ENCODE measurements at regions not wholly inside any gene's neighbourhood (a gene's known extent, or its start where the extent isn't known, plus 50 kb on each side); places are given as distances from the start of the nearest gene placed in this dataset.

DNA sequence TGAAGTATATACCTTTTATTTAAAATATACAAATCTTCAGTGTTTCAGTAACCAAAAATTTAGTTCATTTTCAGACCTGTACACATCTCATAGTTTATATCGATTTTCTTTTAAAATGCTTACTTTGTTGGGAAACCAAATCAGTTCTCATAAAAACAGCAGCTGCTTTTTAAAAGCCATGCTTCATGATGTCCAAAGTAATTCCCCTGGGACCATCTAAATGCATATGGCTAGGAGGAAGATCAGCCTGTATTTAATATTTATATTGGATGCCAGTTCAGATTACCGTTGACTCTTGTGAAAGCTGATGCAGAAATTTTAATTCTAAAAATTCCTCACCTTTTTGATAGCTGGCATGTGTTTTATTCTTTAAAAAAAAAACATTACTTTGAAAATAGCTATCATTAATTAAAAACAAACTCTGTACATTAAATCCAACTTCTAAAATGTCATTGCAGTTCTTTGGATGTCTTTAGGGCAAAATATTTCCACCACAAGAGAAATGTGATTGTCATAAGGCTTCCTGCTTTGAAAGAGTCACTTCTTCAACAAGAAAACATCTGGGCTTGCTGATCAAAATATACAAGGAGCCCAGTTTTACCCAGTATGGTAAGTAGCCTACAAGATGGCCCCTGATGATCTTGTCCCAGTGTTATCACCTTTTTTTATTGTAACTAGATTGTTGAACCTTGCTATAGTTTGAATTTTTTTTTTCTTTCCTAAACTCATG is 1242.9 kb upstream of the CDH6 start (continued):
- no peak for TF ChIP-seq SIX5 (IDR thresholded peaks at IDR 0.05; ENCODE audit: low read depth, low read length)

Measured in H1 (cell line).